ENCODE measurements at regions not wholly inside any gene's neighbourhood (a gene's known extent, or its start where the extent isn't known, plus 50 kb on each side); places are given as distances from the start of the nearest gene placed in this dataset.
"Not testable (repeated sequence)": the region's sequence is repeated elsewhere in the genome, so short reads cannot be mapped to it uniquely, and the experiment has no call there.

DNA sequence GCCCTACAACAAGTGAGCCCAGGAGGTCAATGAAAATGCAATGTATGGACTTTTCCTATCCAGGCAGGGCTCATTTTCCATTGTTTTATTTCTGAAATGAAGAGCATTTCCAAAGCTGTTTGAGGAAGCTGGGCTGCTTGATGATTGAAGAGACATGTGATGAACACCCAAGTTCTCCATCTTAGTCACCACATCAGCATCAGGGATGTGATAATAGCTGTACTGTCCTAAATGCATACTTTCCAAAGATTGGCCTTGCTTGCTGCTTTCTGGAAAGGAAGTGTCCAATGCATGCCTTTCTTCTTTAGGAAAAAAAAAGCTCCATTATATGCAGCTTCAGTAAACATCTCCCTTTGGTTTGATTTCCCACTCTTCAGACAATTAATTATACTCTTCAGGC lies 425.9 kb upstream of the RUNX1 start:
- H3K27ac ChIP-seq, result no peak overlapping the region
- no peak for TF ChIP-seq CTCF (conservative IDR thresholded peaks at IDR 0.05)

DNA sequence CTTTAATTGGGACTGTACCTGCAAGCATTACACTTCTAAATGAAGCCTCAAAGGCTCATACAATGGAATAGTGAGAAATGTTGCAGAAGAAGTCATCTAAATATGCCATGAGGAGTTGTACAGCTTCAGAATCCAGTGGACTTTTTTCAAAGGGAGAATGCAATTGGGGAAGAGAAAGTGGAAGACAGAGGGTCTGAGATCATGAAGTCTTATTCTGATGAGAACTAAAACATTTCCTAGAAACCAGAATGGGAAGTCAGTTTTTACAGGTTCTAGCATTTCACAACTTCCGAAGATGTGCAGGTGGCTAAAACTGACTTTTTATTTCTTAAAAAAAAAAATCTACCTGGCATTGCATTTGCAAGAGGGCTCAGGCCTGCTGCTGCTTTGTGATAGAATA lies 424.4 kb upstream of the RUNX1 start:
- TF ChIP-seq CTCF (conservative IDR thresholded peaks at IDR 0.05), result no peak
- H3K27ac ChIP-seq, result no peak overlapping the region

GRCh38 chr21:35470522-35470921 lies 421.4 kb upstream of the RUNX1 start:
- no peak for TF ChIP-seq CTCF (conservative IDR thresholded peaks at IDR 0.05)
- H3K27ac ChIP-seq, result no peak overlapping the region

GRCh38 chr21:35469498-35469897 lies 420.4 kb upstream of the RUNX1 start:
- no peak for TF ChIP-seq CTCF (conservative IDR thresholded peaks at IDR 0.05)
- no peak overlapping the region for H3K27ac ChIP-seq

DNA sequence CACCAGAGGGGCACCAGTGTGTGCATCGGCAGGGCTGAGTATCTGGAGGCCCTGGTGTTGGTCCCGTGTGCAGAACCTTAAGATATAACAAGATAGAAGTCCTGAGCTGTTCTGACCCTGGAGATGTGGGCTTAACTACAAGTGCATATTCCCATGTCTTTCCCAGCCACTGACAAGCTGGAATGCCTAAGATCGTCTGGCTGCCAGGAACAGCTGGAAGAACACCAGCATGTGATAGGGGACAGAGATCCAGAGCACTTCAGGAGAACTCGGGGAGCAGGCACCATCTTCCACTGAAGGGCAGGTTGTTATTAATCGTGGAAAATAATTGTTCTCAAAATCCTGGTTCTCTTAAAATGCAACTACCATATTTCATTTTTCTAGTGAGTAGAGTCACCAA lies 419.9 kb upstream of the RUNX1 start:
- no peak for TF ChIP-seq CTCF (conservative IDR thresholded peaks at IDR 0.05)
- no peak overlapping the region for H3K27ac ChIP-seq

- H3K27ac ChIP-seq, result no peak overlapping the region
- TF ChIP-seq CTCF (conservative IDR thresholded peaks at IDR 0.05), result no peak
Observed at GRCh38 chr21:35467566-35467965, 418.5 kb upstream of the RUNX1 start.

DNA sequence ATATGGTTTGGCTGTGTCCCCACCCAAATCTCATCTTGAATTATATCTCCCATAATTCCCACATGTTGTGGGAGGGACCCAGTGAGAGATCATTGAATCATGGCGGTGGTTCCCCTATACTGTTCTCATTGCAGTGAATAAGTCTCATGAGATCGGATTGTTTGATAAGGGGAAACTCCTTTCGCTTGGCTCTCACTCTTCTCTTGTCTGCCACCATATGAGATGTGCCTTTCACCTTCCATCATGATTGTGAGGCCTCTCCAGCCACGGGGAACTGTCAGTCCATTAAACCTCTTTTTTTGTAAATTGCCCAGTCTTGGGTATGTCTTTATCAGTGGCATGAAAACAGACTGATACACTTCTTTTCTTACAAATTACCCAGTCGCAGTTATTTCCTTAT lies 417.6 kb upstream of the RUNX1 start:
- not testable (repeated sequence) for H3K27ac ChIP-seq

DNA sequence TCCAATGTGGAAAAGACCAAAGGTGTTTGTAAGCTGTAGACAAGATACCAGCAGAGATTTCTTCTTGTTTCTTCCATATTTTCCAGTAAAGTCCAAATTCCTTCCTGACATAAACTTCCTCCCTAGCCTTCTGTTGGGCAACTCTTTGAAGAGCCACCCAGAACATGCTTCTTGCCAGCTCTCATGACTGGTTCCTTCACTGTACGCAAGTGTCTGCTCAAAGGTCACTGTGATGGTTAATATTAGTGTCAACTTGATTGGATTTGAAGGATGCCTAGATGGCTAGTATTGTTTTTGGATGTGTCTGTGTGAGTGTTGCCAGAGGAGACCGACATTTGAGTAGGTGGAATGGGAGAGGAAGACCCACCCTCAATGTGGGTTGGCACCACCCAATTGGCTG lies 416.6 kb upstream of the RUNX1 start:
- no peak overlapping the region for H3K27ac ChIP-seq
- no peak for TF ChIP-seq CTCF (conservative IDR thresholded peaks at IDR 0.05)

All from VCaP (cell line).